ENCODE measurements at regions not wholly inside any gene's neighbourhood (a gene's known extent, or its start where the extent isn't known, plus 50 kb on each side); places are given as distances from the start of the nearest gene placed in this dataset.
"Not testable (repeated sequence)": the region's sequence is repeated elsewhere in the genome, so short reads cannot be mapped to it uniquely, and the experiment has no call there.

DNA sequence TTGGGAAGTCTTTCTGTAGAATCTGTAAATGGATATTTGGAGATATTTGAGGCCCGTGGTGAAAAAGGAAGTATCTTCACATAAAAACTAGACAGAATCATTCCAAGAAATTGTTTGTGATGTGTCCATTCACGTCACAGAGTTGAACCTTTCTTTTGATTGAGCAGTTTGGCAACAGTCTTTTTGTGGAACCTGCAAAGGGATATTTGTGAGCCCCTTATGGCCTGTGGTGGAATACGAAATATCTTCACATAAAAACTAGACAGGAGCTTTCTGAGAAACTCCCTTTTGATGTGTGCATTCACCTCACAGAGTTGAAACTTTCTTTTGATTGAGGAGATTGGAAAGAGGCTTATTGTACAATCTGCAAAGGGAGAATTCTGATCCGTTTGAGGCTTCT, 2980.4 kb downstream of the TUBA3C start:
- not testable (repeated sequence) for TF ChIP-seq CTCF, POLR2A (IDR thresholded peaks at IDR 0.05)
